Activated naive CD8-positive, alpha-beta T cell (primary cell): ENCODE measurements at regions not wholly inside any gene's neighbourhood (a gene's known extent, or its start where the extent isn't known, plus 50 kb on each side); places are given as distances from the start of the nearest gene placed in this dataset.

Experiments used
- H3K27ac Mint-ChIP-seq: one replicate; pipeline ENCODE4 v1.8.0; 2021; ENCODE audit warnings: mixed read lengths
- H3K27me3 Mint-ChIP-seq: one replicate; pipeline ENCODE4 v1.8.0; 2021; ENCODE audit warnings: mixed read lengths
- H3K36me3 Mint-ChIP-seq: one replicate; pipeline ENCODE4 v1.8.0; 2021; ENCODE audit warnings: mixed read lengths
- H3K4me1 Mint-ChIP-seq: one replicate; pipeline ENCODE4 v1.8.0; 2021; ENCODE audit warnings: low read depth, mixed read lengths
- H3K4me3 Mint-ChIP-seq: one replicate; pipeline ENCODE4 v1.8.0; 2021; ENCODE audit warnings: mild to moderate bottlenecking, mixed read lengths
- H3K9me3 Mint-ChIP-seq: one replicate; pipeline ENCODE4 v1.8.0; 2021; ENCODE audit warnings: low read depth, mixed read lengths

GRCh38 chr18:55869556-55870501 is 281.8 kb upstream of the TCF4 start:
- Mint-ChIP-seq H3K36me3 (no peaks in the 10 kb centered on the region), H3K27ac (no peak overlapping the region), H3K4me3 (no peak overlapping the region), H3K27me3 (no peaks in the 10 kb centered on the region), H3K9me3 (no peaks in the 10 kb centered on the region), H3K4me1 (no peaks in the 10 kb centered on the region)

DNA sequence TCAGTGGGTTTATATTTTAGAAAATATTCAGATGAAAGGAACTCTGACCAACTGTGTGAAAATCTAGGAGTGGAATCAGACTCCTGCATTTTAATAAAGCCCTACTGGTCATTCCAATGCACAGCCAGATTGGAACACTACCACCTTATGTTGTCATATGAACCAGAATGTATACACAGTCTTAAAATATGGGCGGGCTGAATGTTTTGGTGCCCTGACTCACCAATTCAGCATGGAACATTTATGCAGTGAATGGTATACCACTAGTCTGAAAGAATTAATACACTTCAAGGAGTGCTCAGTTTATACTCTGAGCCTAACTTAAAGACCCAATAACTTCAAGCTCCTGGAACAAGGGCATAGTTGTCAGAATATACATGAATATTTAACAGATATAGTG is 280.9 kb upstream of the TCF4 start:
- Mint-ChIP-seq H3K4me1 (no peaks in the 10 kb centered on the region), H3K9me3 (no peaks in the 10 kb centered on the region), H3K27me3 (no peaks in the 10 kb centered on the region), H3K27ac (no peak overlapping the region), H3K4me3 (no peak overlapping the region), H3K36me3 (no peaks in the 10 kb centered on the region)

DNA sequence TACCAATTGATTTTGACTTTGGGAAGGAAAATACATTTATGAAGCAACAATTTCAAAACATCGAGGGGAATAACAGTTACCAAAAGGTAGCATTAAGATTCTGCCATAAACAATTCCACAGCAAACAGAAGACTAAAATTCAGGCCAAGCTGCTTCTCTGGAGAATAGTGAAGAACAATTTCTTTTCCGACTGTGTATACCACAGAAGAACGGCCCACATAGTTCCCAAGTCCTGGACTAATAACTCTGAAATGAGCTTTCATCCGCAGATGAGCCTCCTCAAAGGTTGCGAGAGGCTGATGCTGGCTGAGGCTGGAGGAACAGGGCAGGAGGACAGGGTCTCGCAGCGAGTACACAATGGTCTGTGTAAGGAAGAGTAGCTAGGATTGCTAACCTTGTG is 278.9 kb upstream of the TCF4 start:
- Mint-ChIP-seq H3K27me3 (no peaks in the 10 kb centered on the region), H3K9me3 (no peaks in the 10 kb centered on the region), H3K36me3 (no peaks in the 10 kb centered on the region)

GRCh38 chr18:55866006-55866405 is 278.0 kb upstream of the TCF4 start:
- no peaks in the 10 kb centered on the region for H3K36me3 Mint-ChIP-seq
- H3K27ac Mint-ChIP-seq = no peak overlapping the region
- H3K27me3 Mint-ChIP-seq = no peaks in the 10 kb centered on the region
- H3K4me1 Mint-ChIP-seq = no peaks in the 10 kb centered on the region
- no peaks in the 10 kb centered on the region for H3K9me3 Mint-ChIP-seq
- H3K4me3 Mint-ChIP-seq = no peak overlapping the region

More for the DNA sequence above, 278.9 kb upstream of the TCF4 start:
- H3K4me1 Mint-ChIP-seq = no peaks in the 10 kb centered on the region
- H3K27ac Mint-ChIP-seq = no peak overlapping the region
- H3K4me3 Mint-ChIP-seq = no peak overlapping the region

- Mint-ChIP-seq H3K36me3 (no peaks in the 10 kb centered on the region), H3K4me1 (no peaks in the 10 kb centered on the region), H3K27ac (no peak overlapping the region), H3K27me3 (no peaks in the 10 kb centered on the region), H3K4me3 (no peak overlapping the region), H3K9me3 (no peaks in the 10 kb centered on the region)
Observed at GRCh38 chr18:55864281-55864680, 276.3 kb upstream of the TCF4 start.

- Mint-ChIP-seq H3K9me3 (no peaks in the 10 kb centered on the region), H3K27ac (no peak overlapping the region), H3K4me1 (no peaks in the 10 kb centered on the region), H3K4me3 (no peak overlapping the region), H3K36me3 (no peaks in the 10 kb centered on the region), H3K27me3 (no peaks in the 10 kb centered on the region)
Observed at GRCh38 chr18:55863876-55864275, 275.9 kb upstream of the TCF4 start.

DNA sequence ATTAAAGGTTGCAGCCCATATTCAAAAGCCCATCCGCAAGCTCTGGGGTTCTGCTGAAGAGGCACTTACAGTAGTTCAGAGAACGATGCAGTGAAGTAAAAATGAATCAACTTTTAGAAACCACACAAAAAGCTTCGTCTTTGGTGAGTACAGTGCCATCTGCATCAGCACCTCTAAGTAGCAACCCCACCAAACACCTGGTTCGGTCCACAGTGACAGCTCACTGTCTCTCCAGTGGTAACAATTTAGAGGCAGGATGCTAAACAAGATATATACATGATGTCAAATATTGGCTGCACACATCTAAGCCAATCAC is 275.4 kb upstream of the TCF4 start:
- Mint-ChIP-seq H3K27me3 (no peaks in the 10 kb centered on the region), H3K36me3 (no peaks in the 10 kb centered on the region), H3K9me3 (no peaks in the 10 kb centered on the region), H3K4me1 (no peaks in the 10 kb centered on the region), H3K27ac (no peak overlapping the region), H3K4me3 (no peak overlapping the region)

GRCh38 chr18:55862693-55863390 is 274.9 kb upstream of the TCF4 start:
- H3K4me1 Mint-ChIP-seq = no peaks in the 10 kb centered on the region
- H3K27me3 Mint-ChIP-seq = no peaks in the 10 kb centered on the region
- H3K36me3 Mint-ChIP-seq = no peaks in the 10 kb centered on the region

DNA sequence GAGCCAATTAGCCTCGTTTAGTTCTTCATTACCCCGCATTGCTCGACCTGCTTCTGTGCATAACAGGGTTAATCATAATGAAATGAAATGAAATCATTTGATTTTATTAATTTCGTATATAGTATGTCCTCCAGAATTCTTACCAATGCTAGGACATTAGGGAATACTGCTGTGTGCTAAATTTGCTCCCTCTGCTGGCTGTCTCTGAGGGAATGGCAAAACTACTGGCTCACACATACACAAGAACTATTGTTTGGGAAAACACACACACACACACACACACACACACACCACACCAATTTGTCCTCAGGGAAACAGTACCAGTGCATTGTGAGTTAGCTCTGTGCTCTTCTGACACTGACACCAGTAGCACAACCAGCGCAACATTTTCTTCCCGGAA is 273.3 kb upstream of the TCF4 start:
- no peak overlapping the region for H3K4me3 Mint-ChIP-seq
- H3K27ac Mint-ChIP-seq = no peak overlapping the region
- no peaks in the 10 kb centered on the region for H3K36me3 Mint-ChIP-seq

More at GRCh38 chr18:55862693-55863390, 274.9 kb upstream of the TCF4 start:
- no peak overlapping the region for H3K4me3 Mint-ChIP-seq
- no peak overlapping the region for H3K27ac Mint-ChIP-seq
- no peaks in the 10 kb centered on the region for H3K9me3 Mint-ChIP-seq

GRCh38 chr18:55858661-55859515 is 270.9 kb upstream of the TCF4 start:
- no peak overlapping the region for H3K4me3 Mint-ChIP-seq
- H3K4me1 Mint-ChIP-seq = no peaks in the 10 kb centered on the region
- no peak overlapping the region for H3K27ac Mint-ChIP-seq
- H3K9me3 Mint-ChIP-seq = peaks cover 6% of the 10 kb centered on the region
- no peaks in the 10 kb centered on the region for H3K36me3 Mint-ChIP-seq
- no peaks in the 10 kb centered on the region for H3K27me3 Mint-ChIP-seq

More for the DNA sequence above, 273.3 kb upstream of the TCF4 start:
- Mint-ChIP-seq H3K27me3 (no peaks in the 10 kb centered on the region), H3K4me1 (no peaks in the 10 kb centered on the region), H3K9me3 (no peaks in the 10 kb centered on the region)

DNA sequence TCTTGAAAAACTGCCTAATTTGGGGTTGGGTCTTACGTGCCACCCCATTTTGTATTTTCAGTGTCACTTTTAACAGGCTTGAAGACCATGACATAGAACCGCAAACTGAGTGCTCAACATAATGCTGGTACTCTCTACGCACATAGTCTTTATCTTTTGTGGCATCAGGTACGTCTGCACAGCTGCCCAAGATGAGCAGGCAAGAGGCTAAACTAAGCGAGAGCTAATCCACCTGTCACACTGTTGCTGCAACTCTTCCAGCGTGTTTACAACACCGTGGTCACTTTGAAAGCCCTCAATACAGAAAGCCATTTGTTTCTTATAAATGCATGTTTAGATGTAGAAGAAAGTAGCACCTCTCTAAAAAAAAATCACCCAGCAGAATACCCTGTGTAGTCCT is 270.0 kb upstream of the TCF4 start:
- Mint-ChIP-seq H3K4me3 (no peak overlapping the region), H3K36me3 (no peaks in the 10 kb centered on the region), H3K9me3 (peaks cover 6% of the 10 kb centered on the region), H3K27ac (no peak overlapping the region), H3K27me3 (no peaks in the 10 kb centered on the region), H3K4me1 (no peaks in the 10 kb centered on the region)

GRCh38 chr18:55857409-55857808 is 269.4 kb upstream of the TCF4 start:
- Mint-ChIP-seq H3K36me3 (no peaks in the 10 kb centered on the region), H3K4me3 (no peak overlapping the region), H3K9me3 (peaks cover 6% of the 10 kb centered on the region), H3K27ac (no peak overlapping the region), H3K27me3 (no peaks in the 10 kb centered on the region), H3K4me1 (no peaks in the 10 kb centered on the region)

DNA sequence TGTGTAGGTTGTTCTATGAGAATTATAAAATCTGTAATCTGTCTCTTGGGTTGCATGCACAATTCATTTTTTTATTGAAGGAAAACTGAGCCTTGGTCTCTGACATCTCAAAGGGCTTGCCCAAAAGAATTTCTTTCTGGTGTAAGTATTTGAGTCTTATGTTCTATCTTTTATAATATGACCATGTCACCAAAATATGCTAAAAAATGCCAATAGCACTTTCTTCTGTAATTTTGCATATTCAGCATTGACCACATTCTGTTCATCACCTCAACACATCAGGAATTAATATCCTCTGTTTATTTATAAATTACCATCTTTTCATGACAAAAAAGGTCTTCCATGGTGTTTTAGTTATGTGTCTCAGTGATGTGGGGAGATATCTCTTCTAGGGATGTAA is 268.7 kb upstream of the TCF4 start:
- no peaks in the 10 kb centered on the region for H3K4me1 Mint-ChIP-seq
- no peaks in the 10 kb centered on the region for H3K36me3 Mint-ChIP-seq
- peaks cover 6% of the 10 kb centered on the region for H3K9me3 Mint-ChIP-seq
- no peak overlapping the region for H3K4me3 Mint-ChIP-seq
- no peak overlapping the region for H3K27ac Mint-ChIP-seq
- H3K27me3 Mint-ChIP-seq = no peaks in the 10 kb centered on the region

GRCh38 chr18:55856229-55856628 is 268.2 kb upstream of the TCF4 start:
- H3K9me3 Mint-ChIP-seq = peaks cover 6% of the 10 kb centered on the region
- no peaks in the 10 kb centered on the region for H3K36me3 Mint-ChIP-seq
- no peak overlapping the region for H3K4me3 Mint-ChIP-seq
- no peaks in the 10 kb centered on the region for H3K4me1 Mint-ChIP-seq
- no peaks in the 10 kb centered on the region for H3K27me3 Mint-ChIP-seq
- H3K27ac Mint-ChIP-seq = no peak overlapping the region

DNA sequence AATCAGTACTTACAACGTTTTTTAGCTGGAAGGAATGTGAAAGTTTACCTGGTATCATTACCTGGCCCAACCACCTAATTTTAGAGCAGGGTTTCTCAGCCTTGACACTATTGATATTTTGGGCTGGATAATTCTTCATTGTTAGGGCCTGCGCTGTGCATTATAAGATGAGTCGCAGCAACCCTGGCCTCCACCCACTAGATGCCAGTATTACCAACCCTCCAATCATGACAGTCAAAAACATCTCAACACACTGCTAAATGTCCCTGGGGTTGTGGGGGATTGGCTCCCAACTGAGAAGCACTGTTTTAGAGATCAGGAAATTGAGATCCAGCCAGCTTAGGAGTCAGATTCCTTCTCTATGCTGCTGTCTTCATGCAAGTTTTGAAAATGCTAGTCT is 265.3 kb upstream of the TCF4 start:
- H3K27ac Mint-ChIP-seq = no peak overlapping the region
- H3K4me1 Mint-ChIP-seq = no peaks in the 10 kb centered on the region
- H3K9me3 Mint-ChIP-seq = peaks cover 6% of the 10 kb centered on the region
- no peak overlapping the region for H3K4me3 Mint-ChIP-seq
- H3K36me3 Mint-ChIP-seq = no peaks in the 10 kb centered on the region
- no peaks in the 10 kb centered on the region for H3K27me3 Mint-ChIP-seq
